Stimulated activated CD4-positive, alpha-beta T cell treated with anti-CD3 and anti-CD28 coated beads, Interleukin-12 subunit alpha, Interleukin-12 subunit beta, amount 100 ng/mL, for 24 hours (primary cell): ENCODE measurements at regions not wholly inside any gene's neighbourhood (a gene's known extent, or its start where the extent isn't known, plus 50 kb on each side); places are given as distances from the start of the nearest gene placed in this dataset.
"Not testable (repeated sequence)": the region's sequence is repeated elsewhere in the genome, so short reads cannot be mapped to it uniquely, and the experiment has no call there.

Experiments
- DNase-seq, 2 experiments: peaks; one replicate each; pipeline ENCODE4 v3.0.0-alpha.2; 2020; ENCODE audit warnings: low read depth in 2 of 2

- no peak for DNase-seq
Observed at GRCh38 chr11:134728186-134728585, 316.1 kb upstream of the B3GAT1 start.

DNA sequence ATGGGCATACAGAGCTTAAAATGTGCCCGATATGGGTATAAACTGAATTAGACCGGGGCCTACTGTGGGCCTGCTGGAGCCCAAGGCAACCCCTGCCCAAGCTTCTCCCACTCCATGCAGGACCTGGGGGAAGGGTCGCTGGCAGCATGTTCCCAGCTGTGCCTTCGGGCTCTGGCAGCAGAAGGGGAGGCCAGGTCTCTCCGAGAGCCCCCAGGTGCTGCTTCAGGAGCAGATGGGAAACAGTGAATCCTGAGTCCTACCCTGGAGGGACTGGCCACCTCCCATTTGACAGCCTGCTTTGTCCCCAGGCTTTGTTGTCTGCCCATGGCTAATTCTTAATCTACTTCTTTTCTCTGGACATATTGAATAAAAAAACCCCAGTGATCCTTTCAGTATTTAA, 315.6 kb upstream of the B3GAT1 start:
- DNase-seq, result no peak

GRCh38 chr11:134727204-134727603, 315.2 kb upstream of the B3GAT1 start:
- no peak for DNase-seq

DNA sequence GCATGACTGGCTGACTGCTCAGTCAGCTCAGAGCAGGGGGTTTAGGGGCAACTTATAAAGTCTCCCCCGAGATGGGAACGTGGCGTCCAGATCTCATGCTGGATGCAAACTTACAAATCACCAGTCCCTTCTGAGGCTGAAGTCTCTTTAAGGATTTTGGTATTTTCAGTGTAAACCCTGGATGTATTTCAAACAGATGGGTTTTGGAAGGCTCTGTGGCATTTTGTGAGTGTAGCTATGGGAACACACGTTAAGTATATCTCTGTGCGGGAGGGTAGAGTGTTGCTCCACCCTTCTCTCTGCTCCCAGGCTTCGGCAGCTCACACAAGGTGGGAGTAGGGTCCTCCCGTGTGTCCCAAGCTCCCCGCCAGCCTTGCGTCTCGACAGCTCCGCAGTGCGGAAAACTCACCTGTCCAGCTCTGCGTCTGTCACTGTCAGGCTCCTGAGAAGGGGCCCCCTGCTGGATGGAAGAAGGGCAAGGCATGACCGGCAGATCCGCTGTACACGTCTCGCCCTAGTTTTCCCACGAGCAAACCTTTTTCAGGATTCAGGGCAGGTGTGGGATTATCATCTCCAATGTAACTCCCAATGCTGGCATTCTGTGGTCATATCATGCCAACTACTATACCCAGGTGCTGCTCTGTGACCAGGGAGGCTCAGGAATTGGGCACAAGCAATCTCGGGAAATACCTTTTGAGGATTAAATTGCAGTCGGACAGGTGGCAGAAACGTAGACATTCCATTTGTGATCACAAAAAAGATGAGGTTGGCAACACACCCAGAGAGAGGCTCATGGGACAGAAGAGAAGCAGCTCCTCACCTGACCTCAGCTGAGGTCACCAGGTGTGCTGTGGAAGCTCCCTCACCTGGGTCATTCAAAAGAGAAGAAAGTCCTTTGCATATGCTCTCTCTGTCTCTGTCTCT, 313.9 kb upstream of the B3GAT1 start:
- DNase-seq, result no peak

DNA sequence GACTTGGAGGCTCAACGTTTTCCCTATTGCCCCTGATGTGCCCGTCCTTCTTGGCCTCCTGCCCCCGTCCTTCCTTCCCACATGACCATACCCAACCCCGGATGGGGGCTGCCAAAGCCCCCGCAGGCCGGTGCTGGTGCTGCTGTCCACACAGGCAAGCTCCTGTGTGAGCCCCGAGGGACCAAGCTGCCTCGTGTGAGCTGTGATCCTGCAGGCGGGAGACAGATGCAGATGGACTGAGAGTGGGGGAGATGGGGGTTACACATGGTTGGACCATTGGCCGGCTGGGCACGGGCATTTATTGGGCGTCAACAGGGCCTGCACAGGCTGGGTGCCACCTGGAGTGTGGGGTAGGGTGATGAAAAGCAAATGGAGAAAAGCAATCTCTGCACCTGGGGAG, 313.2 kb upstream of the B3GAT1 start:
- no peak for DNase-seq

DNA sequence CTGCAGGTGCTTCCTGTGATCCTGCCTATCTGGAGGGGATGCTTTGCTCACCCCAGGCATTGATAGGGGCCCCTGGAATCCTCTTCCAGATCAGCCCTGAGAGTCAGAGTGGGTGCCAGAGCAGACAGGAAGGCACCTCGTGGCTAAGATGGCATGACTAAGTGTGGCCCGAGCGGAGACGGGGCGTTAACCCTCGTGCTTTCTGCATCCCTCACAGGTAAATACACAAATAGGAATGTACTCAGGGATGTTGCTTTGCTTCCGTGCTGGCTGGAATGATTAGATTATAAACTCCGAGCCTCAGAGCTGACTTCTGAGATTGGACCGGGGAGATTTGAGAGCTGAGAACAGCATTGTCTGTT, 312.7 kb upstream of the B3GAT1 start:
- no peak for DNase-seq

- no peak for DNase-seq
Observed at GRCh38 chr11:134724106-134724778, 312.2 kb upstream of the B3GAT1 start.

DNA sequence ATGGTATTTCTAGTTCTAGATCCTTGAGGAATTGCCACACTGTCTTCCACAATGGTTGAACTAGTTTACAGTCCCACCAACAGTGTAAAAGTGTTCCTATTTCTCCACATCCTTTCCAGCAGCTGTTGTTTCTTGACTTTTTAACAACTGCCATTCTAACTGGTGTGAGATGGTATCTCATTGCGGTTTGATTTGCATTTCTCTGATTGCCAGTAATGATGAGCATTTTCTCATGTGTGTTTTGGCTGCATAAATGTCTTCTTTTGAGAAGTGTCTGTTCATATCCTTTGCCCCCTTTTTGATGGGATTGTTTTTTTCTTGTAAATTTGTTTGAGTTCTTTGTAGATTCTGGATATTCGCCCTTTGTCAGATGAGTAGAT, 308.6 kb upstream of the B3GAT1 start:
- DNase-seq, result not testable (repeated sequence)

- DNase-seq, result not testable (repeated sequence)
Observed at GRCh38 chr11:134719940-134720690, 308.1 kb upstream of the B3GAT1 start.

GRCh38 chr11:134719397-134719796, 307.4 kb upstream of the B3GAT1 start:
- no peak for DNase-seq

GRCh38 chr11:134716582-134716981, 304.5 kb upstream of the B3GAT1 start:
- DNase-seq, result no peak

DNA sequence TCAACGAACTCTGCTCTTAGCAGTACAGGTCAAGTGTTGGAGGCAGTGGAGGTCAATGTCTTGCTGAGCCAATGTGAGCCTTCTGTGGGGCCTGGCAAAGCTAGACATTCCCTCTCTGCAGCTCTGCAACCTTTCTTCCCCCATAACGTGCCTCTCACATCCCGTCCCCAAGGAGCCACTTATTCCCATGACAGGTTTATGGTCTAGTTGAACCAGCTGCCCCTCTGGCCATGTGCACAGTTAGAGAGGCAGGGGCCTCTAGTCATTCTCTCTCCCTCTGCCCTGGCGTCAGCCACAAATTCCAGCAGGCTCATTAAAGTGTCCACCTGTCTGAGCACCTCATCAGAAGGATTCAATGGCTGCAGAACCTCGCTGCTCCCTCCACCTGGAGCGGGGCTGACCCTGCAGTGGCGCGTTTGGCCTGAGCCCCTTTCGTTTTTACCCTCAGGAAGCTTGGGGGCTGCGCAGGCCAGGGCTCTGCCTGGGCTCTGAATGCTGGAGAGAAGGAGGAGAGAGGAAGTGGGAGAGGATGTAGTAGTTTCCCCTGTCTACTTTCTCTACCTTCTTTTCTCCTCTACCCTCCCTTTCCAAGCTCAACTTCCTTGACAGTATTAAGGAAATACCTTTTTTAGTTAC, 302.1 kb upstream of the B3GAT1 start:
- DNase-seq, result no peak

DNA sequence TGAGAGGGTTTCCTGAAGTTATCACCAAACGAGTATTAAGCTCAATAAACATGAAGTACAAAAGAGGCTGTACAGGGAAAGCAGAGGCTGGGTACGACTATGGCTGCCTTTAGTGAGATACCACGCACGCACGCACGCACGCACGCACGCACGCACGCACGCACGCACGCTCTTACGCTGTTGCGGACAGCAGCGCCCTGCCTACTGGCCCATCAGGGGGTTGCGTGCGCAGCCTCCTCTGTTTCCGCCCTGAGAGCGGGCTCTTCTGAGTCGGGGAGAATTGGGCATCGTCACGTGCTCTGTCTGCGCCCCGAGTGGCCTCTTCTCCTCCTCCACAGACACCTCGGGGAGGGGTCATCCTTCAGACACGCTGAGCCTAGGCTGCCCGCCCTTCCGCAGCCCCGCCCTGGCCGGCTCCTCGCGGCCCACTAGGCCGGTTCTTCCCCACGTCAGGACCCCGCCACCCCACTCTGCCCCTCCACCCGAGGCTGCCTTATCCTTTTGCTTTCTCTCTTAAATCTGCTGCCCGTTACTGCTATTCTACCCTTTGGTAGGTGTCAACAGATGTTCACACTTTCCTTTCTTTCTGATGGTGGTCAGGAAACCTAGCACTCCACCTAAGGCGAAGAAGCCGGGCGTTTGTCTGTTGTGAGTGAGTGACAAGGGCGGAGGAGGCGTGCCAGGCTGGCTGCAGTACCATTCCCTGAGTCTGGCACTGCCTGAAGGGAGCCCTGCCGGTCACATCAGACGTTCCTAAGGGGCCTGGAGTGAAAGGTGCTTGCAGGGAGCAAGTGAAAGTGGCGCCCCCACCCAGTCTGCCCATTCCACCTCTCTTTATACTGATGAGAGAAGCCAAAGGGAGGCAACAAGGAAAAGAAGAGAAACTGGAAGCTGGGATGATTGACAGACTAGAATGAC, 300.4 kb upstream of the B3GAT1 start:
- DNase-seq, result no peak

GRCh38 chr11:134711588-134711987, 299.5 kb upstream of the B3GAT1 start:
- DNase-seq, result no peak

DNA sequence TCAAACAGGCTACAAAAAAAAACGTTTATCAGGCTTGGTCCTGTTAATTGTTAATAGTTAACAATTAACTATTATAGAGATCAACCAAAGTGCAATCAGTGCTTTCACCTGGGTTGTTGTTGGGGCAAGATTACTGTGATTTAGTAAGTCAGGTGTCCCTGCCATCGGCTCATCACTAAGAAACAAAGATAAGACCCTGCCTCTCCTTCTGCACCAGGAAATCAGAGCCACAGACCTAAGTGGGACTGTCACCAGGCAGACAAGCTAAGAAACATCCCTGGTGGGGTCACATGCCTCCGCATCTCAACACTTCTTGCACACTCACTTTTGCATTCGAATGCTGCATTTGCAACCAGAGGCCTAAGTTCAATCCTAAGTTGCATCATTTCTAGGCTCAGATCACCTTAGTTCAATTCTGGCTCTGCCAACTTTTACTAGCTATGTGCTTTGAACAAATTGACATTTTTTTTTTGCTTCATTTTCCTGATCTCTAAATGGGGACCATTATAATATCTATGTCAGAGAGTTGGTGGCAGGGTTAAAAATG, 298.9 kb upstream of the B3GAT1 start:
- DNase-seq, result no peak

DNA sequence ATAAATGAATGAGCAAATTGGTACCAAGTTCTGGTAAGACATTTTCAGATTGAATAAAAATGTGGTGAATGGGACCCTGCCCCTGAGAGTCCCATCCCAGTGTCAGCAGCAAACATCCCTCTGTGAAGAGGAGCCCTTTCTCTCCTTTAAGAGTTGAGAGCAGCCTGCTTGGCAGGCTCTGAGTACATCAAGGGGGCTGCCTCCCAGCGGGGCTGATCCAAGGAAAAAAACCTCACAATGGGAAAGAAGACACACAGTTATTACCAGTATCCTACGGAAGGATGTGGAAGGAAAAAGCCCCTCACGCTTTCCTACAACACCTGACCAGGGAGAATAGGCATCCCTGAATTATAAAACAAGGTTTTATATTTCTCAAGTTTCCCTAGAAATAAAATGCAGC, 293.8 kb upstream of the B3GAT1 start:
- DNase-seq, result no peak

DNA sequence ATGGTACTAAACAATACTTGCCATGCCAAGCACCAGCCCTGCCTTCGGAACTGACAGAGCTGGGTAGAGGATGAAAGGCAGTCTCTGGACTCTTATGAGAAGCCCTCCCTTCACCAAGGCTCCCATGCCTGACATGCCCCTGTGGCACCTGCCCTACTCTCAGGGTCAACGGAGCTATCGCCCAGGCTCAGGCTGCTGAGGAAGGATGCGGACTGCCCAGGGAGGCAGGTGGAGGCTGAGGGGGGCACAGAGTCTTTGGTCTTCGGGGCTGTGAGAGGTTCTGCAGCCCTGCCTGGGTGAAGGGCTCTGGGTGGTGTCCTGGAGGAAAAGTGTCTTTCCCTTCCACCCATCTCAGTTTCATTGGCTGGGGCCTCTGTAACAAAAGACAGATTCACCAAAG, 290.8 kb upstream of the B3GAT1 start:
- DNase-seq, result no peak

DNA sequence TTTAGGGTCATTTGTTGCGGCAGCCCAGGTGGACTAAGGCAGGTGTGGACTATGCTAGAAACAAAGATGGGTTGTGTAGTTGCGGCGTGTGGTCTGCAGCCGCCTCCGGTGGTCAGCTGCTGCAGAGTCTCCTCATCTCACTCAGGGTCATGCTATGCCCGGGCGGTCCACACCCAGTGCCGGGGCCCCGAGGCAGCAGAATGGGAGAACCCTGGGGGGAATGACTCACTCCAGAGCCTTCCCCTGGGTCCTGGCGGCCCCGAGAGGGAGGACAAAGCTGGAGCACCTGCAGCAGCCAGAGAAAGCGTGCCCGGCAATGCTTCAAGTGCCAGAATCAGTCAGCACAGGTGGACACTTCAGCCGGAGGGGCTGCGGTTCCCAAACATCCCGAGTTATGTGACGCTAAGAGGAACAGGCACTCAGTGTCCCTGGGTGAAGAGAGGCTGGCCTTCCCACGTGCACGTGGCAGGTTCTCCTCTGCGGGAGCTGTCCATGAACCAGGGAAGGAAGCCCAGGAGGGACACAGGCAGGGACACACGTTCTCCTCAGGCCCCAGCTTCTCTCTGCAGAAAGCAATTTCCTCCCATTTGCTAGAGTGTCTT, 289.6 kb upstream of the B3GAT1 start:
- DNase-seq, result no peak

GRCh38 chr11:134700101-134700640, 288.1 kb upstream of the B3GAT1 start:
- DNase-seq, result no peak

- DNase-seq, result no peak
Observed at GRCh38 chr11:134696455-134696854, 284.4 kb upstream of the B3GAT1 start.
